Urinary bladder (tissue), 3 donors: ENCODE measurements at regions not wholly inside any gene's neighbourhood (a gene's known extent, or its start where the extent isn't known, plus 50 kb on each side); places are given as distances from the start of the nearest gene placed in this dataset.

Experiments
- DNase-seq: peaks from one replicate; pipeline ENCODE4 v3.0.0-alpha.2; 2015; ENCODE audit errors: extremely low spot score
- H3K27ac ChIP-seq: one replicate; pipeline ENCODE4 v1.5.1; 2013; ENCODE audit warnings: low read depth, mild to moderate bottlenecking, moderate library complexity
- H3K36me3 ChIP-seq: one replicate; pipeline ENCODE4 v1.6.1; 2013; ENCODE audit warnings: mild to moderate bottlenecking, moderate library complexity; ENCODE audit not compliant: insufficient read depth
- H3K4me1 ChIP-seq: one replicate; pipeline ENCODE4 v1.6.1; 2013; ENCODE audit warnings: mild to moderate bottlenecking, moderate library complexity; ENCODE audit not compliant: insufficient read depth
- H3K4me3 ChIP-seq: one replicate; pipeline ENCODE4 v1.5.1; 2013; ENCODE audit warnings: low read depth, low read length
- WGBS: extraction: QIAGEN DNeasy Blood & Tissue Kit; methylation state at CpG from one replicate; pipeline ENCODE4 v1.1.7; 2013; 5-methylcytosine and 5-hydroxymethylcytosine counted together
- donor health status: healthy with polysubstance abuse.
- donor health status: healthy.

GRCh38 chr15:66924889-66925288 is 140.5 kb upstream of the SMAD3 start:
- 84% methylated on average over 3 of the region's 3 CpGs for WGBS
- Histone ChIP-seq H3K27ac (no peak overlapping the region), H3K4me3 (no peak overlapping the region), H3K4me1 (no peaks in the 10 kb centered on the region), H3K36me3 (no peaks in the 10 kb centered on the region)
- no peak for DNase-seq

- Histone ChIP-seq H3K36me3 (no peaks in the 10 kb centered on the region), H3K27ac (no peak overlapping the region), H3K4me1 (no peaks in the 10 kb centered on the region), H3K4me3 (no peak overlapping the region)
- 92% methylated on average over 4 of the region's 4 CpGs for WGBS
- DNase-seq: no peak
These were observed 139.7 kb upstream of the SMAD3 start for GRCh38 chr15:66925721-66926120.

- Histone ChIP-seq H3K4me1 (no peaks in the 10 kb centered on the region), H3K36me3 (no peaks in the 10 kb centered on the region), H3K27ac (no peak overlapping the region), H3K4me3 (no peak overlapping the region)
- no peak for DNase-seq
- whole genome bisulfite sequencing: 51% methylated on average over 4 of the region's 4 CpGs
These were observed 138.0 kb upstream of the SMAD3 start for GRCh38 chr15:66927201-66928077.

- H3K36me3 ChIP-seq: no peaks in the 10 kb centered on the region
- H3K4me3 ChIP-seq: no peak overlapping the region
- no peak for DNase-seq
- H3K4me1 ChIP-seq: no peaks in the 10 kb centered on the region
- H3K27ac ChIP-seq: no peak overlapping the region
These were observed 137.3 kb upstream of the SMAD3 start for GRCh38 chr15:66928101-66928500.

DNA sequence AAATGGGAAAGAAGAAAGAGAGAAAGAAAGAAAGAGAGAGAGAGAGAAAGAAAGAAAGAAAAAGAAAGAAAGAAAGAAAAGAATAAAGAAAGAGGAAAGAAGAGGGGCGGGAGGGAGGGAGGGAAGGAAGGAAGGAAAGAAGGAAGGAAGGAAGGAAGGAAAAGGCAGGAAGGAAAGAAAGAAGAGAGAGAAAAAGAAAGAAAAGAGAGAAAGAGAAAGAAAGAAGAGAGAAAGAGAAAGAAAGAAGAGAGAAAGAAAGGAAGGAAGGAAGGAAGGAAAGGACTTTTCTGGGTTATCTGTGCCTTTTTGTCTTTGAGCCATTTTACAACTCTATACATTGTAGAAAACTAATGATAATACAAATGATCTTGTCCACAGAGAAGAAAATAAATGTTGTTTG is 136.6 kb upstream of the SMAD3 start:
- H3K4me3 ChIP-seq: no peak overlapping the region
- DNase-seq: no peak
- H3K36me3 ChIP-seq: no peaks in the 10 kb centered on the region
- H3K4me1 ChIP-seq: no peaks in the 10 kb centered on the region
- 98% methylated on average over 1 of the region's 1 CpG for WGBS
- no peak overlapping the region for H3K27ac ChIP-seq

GRCh38 chr15:66929843-66930402 is 135.5 kb upstream of the SMAD3 start:
- no peaks in the 10 kb centered on the region for H3K36me3 ChIP-seq
- DNase-seq: no peak
- no peak overlapping the region for H3K4me3 ChIP-seq
- WGBS: 81% methylated on average over 2 of the region's 2 CpGs
- no peak overlapping the region for H3K27ac ChIP-seq
- H3K4me1 ChIP-seq: no peaks in the 10 kb centered on the region

DNA sequence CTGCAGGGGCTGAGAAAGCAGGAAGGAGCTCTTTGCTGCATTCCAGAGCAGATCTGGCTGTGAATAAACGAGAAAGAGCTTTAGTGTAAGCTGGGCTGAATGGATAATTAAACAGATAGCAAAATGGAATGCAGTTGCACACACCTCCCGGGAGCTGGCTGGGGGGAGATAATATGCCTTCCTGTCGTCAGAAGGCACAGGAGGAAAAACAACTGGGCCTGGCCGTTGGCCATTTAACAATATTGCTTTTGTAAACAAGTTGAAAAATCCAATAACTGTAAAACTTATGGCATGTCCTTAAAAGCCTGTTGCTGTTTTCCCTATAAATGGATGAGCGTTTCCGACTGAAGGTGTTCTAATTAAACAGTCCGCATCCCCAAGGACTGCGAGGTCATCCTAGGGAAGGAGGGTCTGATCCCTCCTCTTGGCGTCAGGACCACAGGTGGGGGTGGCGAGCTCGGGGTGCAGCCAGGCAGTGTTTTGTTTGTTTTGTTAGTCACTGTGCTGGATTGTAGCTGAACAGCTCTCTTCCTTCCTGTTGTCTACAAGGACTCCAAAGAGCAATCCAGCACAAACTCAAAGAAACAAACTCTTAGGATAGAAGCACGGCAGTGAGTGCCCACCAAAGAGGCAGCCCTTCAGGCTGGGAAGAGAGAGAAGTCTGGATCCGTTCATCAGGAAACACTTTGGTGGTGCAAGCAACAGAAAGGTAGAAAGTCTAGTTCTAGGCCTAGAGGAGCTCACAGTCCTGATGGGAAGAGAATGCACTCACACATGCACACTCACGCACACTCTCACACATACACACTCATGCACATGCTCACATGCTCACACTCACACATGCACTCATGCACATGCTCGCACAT is 133.4 kb upstream of the SMAD3 start:
- 37% methylated on average over 15 of the region's 15 CpGs for whole genome bisulfite sequencing
- no peak for DNase-seq
- H3K27ac ChIP-seq: no peak overlapping the region

GRCh38 chr15:66932634-66933024 is 132.8 kb upstream of the SMAD3 start:
- Histone ChIP-seq H3K36me3 (no peaks in the 10 kb centered on the region), H3K27ac (no peak overlapping the region), H3K4me1 (no peaks in the 10 kb centered on the region), H3K4me3 (no peak overlapping the region)
- 96% methylated on average over 6 of the region's 6 CpGs for WGBS
- DNase-seq: no peak

More for the DNA sequence above, 133.4 kb upstream of the SMAD3 start:
- Histone ChIP-seq H3K4me3 (no peak overlapping the region), H3K36me3 (no peaks in the 10 kb centered on the region), H3K4me1 (no peaks in the 10 kb centered on the region)

GRCh38 chr15:66933932-66934867 is 131.2 kb upstream of the SMAD3 start:
- over 99% methylated on average over 8 of the region's 8 CpGs for WGBS
- H3K4me3 ChIP-seq: no peak overlapping the region
- H3K4me1 ChIP-seq: no peaks in the 10 kb centered on the region

GRCh38 chr15:66934868-66935520 is 130.4 kb upstream of the SMAD3 start:
- DNase-seq: no peak
- no peak overlapping the region for H3K4me3 ChIP-seq
- 97% methylated on average over 3 of the region's 3 CpGs for WGBS
- H3K27ac ChIP-seq: no peak overlapping the region
- no peaks in the 10 kb centered on the region for H3K36me3 ChIP-seq
- H3K4me1 ChIP-seq: no peaks in the 10 kb centered on the region

More at GRCh38 chr15:66933932-66934867, 131.2 kb upstream of the SMAD3 start:
- H3K27ac ChIP-seq: no peak overlapping the region
- no peaks in the 10 kb centered on the region for H3K36me3 ChIP-seq
- no peak for DNase-seq

- Histone ChIP-seq H3K4me3 (no peak overlapping the region), H3K36me3 (no peaks in the 10 kb centered on the region), H3K4me1 (no peaks in the 10 kb centered on the region), H3K27ac (no peak overlapping the region)
- no peak for DNase-seq
- WGBS: 81% methylated on average over 7 of the region's 7 CpGs
These were observed 129.7 kb upstream of the SMAD3 start for GRCh38 chr15:66935688-66936087.

- no peak overlapping the region for H3K27ac ChIP-seq
- no peaks in the 10 kb centered on the region for H3K4me1 ChIP-seq
- peak overlapping the region; percentile 23 for H3K4me3 ChIP-seq
- peak; percentile 70 for DNase-seq
- no peaks in the 10 kb centered on the region for H3K36me3 ChIP-seq
- WGBS: 19% methylated on average over 25 of the region's 25 CpGs
These were observed 129.1 kb upstream of the SMAD3 start for GRCh38 chr15:66936109-66936860.
